Esophagus squamous epithelium (tissue), 5 donors: ENCODE measurements at regions not wholly inside any gene's neighbourhood (a gene's known extent, or its start where the extent isn't known, plus 50 kb on each side); places are given as distances from the start of the nearest gene placed in this dataset.
"Not testable (repeated sequence)": the region's sequence is repeated elsewhere in the genome, so short reads cannot be mapped to it uniquely, and the experiment has no call there.

Experiments used
- DNase-seq: peaks from one replicate; lab custom pipeline; 2025; lab: John Stamatoyannopoulos, UW
- H3K27ac ChIP-seq, 4 donors: fragments of 200-600 bp; sonication (generic); one replicate each; pipeline ENCODE4 v1.5.1; 2016 to 2019; ENCODE audit warnings: mild to moderate bottlenecking in 1 of 4
- H3K27me3 ChIP-seq, 4 donors: fragments of 200-600 bp; sonication (generic); 1 replicate in 3 of 4; 2 replicates in 1 of 4; pipeline versions ENCODE4 v1.5.1 to v1.6.0; 2017 to 2021; ENCODE audit warnings: antibody characterized with exemption in 1 of 4
- H3K36me3 ChIP-seq, 3 donors: fragments of 200-600 bp; sonication (generic); one replicate each; pipeline ENCODE4 v1.5.1; 2016 to 2019
- H3K4me1 ChIP-seq, 3 donors: fragments of 200-600 bp; sonication (generic); one replicate each; pipeline ENCODE4 v1.5.1; 2017 to 2019
- H3K4me3 ChIP-seq, 4 donors: fragments of 200-600 bp; sonication (generic); 1 replicate in 3 of 4; 2 replicates in 1 of 4; pipeline ENCODE4 v1.5.1; 2016 to 2019; ENCODE audit warnings: mild to moderate bottlenecking in 2 of 4, moderate library complexity in 1 of 4
- H3K9me3 ChIP-seq, 3 donors: fragments of 200-600 bp; sonication (generic); one replicate each; pipeline ENCODE4 v1.5.1; 2016 to 2019
- POLR2A ChIP-seq, 4 donors: fragments of 450-650 bp; IDR thresholded peaks; one replicate each; pipeline ENCODE4 v1.6.1; 2017; ENCODE audit warnings: antibody characterized with exemption in 4 of 4, mild to moderate bottlenecking in 4 of 4, moderate library complexity in 3 of 4
- WGBS, 2 donors: methylation state at CpG; one replicate each; pipeline ENCODE4 v1.1.5; 2018; 5-methylcytosine and 5-hydroxymethylcytosine counted together
- intact Hi-C: fragments of 100-400 bp; cut with DNase I; formaldehyde crosslinking; loops from one replicate; pipeline ENCODE4 v1.15.0; 2022
- TF ChIP-seq, protein P1 (sequence below), 6 experiments: fragments of 450-650 bp in 4 of 6; fragments of 200-600 bp in 2 of 6; sonication (generic) in 2 of 6; IDR thresholded peaks; one replicate each; pipeline ENCODE4 v1.5.1; 2016 to 2019; ENCODE audit warnings: antibody characterized with exemption in 6 of 6, mild to moderate bottlenecking in 4 of 6, moderate library complexity in 4 of 6
- donor health status: DM: yes; HTN: yes; CAD: no.

DNA sequence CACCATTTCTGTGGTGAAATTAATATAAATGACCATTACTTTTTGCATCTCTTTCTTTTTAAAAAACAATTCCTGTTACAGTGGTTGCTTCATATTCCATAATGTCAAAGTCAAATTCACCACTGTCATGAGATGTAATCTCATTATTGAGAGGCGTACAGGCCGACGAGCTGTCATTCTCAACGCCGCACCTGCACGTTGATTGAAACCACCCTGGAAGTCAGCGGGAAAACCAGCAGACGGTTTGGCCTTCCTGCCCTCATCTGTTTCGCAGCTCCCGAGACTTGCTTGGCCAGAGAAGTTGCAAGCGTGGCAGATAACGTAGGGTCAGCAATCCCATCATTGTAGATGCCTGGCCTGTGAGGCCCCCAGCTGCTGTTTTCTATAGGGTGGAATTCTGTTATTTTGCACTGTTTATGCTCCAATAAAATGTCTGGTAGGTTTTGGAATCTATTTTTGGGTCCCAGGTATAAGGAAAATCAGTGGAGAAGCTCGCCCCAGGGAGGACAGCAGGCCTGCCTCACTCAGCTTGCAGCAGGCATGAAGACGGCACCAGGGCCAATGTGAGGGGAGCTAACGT lies 153.4 kb downstream of the SOX1 start:
- no peaks in the 10 kb centered on the region for H3K4me1 ChIP-seq

DNA sequence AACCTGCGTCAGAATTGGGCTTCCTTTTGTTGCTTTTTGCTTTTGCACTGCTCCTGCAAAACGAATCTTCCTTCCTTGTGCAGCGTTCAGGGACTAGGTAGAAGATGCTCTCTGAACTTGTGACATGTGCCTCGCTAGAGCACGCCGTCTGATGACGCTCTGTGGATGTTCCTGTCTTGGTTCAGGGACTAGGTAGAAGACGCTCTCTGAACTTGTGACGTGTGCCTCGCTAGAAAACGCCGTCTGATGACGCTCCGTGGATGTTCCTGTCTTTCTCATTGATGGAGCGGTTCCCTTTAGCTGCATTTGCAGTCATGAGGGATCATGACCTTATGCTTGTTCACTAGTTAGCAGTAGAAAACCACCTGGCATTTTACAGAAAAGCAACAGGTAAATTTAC lies 154.0 kb downstream of the SOX1 start:
- Histone ChIP-seq H3K4me3 (no peak overlapping the region), H3K27me3 (peaks cover 0 to 12% (median 0%) of the 10 kb centered on the region in 4 donors), H3K9me3 (no peaks in the 10 kb centered on the region), H3K36me3 (no peaks in the 10 kb centered on the region), H3K4me1 (no peaks in the 10 kb centered on the region), H3K27ac (no peak overlapping the region)
- TF ChIP-seq POLR2A (IDR thresholded peaks at IDR 0.05) = no peak
- TF ChIP-seq, protein P1, sequence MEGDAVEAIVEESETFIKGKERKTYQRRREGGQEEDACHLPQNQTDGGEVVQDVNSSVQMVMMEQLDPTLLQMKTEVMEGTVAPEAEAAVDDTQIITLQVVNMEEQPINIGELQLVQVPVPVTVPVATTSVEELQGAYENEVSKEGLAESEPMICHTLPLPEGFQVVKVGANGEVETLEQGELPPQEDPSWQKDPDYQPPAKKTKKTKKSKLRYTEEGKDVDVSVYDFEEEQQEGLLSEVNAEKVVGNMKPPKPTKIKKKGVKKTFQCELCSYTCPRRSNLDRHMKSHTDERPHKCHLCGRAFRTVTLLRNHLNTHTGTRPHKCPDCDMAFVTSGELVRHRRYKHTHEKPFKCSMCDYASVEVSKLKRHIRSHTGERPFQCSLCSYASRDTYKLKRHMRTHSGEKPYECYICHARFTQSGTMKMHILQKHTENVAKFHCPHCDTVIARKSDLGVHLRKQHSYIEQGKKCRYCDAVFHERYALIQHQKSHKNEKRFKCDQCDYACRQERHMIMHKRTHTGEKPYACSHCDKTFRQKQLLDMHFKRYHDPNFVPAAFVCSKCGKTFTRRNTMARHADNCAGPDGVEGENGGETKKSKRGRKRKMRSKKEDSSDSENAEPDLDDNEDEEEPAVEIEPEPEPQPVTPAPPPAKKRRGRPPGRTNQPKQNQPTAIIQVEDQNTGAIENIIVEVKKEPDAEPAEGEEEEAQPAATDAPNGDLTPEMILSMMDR (IDR thresholded peaks at IDR 0.05) = no peak
- WGBS, 2 donors = 82 to 87% methylated on average over 10 to 14 of the region's 15 CpGs
- DNase-seq = no peak
- intact Hi-C loops = no loop called here

More for the DNA sequence above, 153.4 kb downstream of the SOX1 start:
- no peaks in the 10 kb centered on the region for H3K36me3 ChIP-seq
- no peak overlapping the region for H3K4me3 ChIP-seq
- peaks cover 0 to 18% (median 0%) of the 10 kb centered on the region in 4 donors for H3K27me3 ChIP-seq
- 65 to 81% methylated on average over 5 to 15 of the region's 15 CpGs for WGBS, 2 donors
- intact Hi-C loops = no loop called here
- no peaks in the 10 kb centered on the region for H3K9me3 ChIP-seq
- TF ChIP-seq, protein P1 (IDR thresholded peaks at IDR 0.05) = no peak
- no peak for TF ChIP-seq POLR2A (IDR thresholded peaks at IDR 0.05)
- no peak for DNase-seq
- no peak overlapping the region for H3K27ac ChIP-seq

DNA sequence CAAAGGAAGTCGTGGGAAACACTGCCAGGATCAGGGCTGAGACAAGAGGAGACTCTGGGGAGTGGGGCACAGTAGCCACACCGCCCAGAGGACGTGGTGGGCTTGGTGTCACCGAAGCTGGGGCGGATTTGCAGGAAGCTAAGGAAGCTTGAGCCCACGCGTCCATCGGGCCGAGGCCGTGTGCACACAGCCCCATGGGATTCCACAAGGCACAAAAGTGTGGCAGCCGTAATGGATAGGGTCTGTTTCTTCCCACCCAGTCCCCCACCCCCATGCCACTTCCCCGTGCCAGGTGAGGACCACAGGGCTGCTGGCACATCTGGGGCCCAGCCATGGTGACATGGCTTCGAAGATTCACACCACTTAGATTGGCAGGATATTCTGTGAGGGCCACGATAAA lies 153.2 kb upstream of the SPACA7 start:
- Histone ChIP-seq H3K9me3 (no peaks in the 10 kb centered on the region), H3K27me3 (peaks cover 0 to 8% (median 0%) of the 10 kb centered on the region in 4 donors), H3K27ac (no peak overlapping the region), H3K36me3 (no peaks in the 10 kb centered on the region), H3K4me1 (no peaks in the 10 kb centered on the region), H3K4me3 (no peak overlapping the region)
- WGBS, 2 donors = 82 to 83% methylated on average over 11 to 13 of the region's 14 CpGs
- TF ChIP-seq, protein P1 (IDR thresholded peaks at IDR 0.05) = no peak
- TF ChIP-seq POLR2A (IDR thresholded peaks at IDR 0.05) = no peak
- intact Hi-C loops = no loop called here
- DNase-seq = no peak

DNA sequence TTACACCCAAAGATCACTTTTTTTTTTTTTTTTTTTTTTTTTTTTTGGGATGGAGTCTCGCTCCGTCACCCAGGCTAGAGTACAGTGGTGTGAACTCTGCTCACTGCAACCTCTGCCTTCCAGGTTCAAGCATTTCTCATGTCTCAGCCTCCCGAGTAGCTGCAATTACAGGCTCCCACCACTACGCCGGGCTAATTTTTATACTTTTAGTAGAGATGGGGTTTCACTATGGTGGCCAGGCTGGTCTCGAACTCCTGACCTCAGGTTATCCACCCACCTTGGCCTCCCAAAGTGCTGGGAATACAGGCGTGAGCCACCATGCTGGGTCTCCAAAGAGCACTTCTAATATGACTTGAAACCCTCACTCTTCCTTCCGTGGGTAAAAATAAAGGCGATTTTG lies 152.2 kb upstream of the SPACA7 start:
- DNase-seq, H3K27me3 ChIP-seq, H3K4me3 ChIP-seq, H3K9me3 ChIP-seq, H3K36me3 ChIP-seq, H3K4me1 ChIP-seq, H3K27ac ChIP-seq, intact Hi-C loops: not testable (repeated sequence)
- WGBS, 2 donors = 74 to 76% methylated on average over 7 to 9 of the region's 9 CpGs

DNA sequence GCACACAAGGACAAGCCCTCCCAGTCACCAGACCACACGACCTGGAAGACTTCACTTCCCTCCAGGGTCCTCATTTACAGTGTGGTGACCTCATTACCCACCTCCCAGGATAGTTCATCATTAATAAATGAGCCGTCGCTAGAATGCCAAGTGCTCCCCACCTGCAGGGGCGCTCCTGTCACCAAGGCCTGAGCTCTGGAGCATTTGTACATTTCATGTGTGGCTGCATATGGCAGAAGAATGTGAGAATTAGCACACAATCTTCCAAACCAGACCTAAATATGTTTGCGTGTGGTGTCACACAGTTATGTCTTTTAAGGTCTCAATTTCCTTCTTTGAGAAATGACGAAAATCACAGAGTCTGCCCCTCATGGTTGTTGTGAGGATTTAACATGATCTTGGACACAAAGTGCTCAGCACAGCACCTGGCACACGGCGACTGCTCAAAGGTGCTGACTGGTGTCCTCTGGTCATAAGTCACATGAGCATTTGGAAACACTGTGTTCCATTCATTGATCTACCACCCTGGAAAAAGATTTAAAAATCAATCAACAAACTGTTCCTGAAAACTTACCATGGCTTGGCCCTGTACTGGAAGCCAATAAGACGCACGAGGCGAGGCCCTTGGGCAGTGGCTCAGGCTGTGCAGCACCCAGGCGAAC lies 150.6 kb upstream of the SPACA7 start:
- peaks cover 0 to 3% (median 0%) of the 10 kb centered on the region in 4 donors for H3K27me3 ChIP-seq
- no peaks in the 10 kb centered on the region for H3K4me1 ChIP-seq
- intact Hi-C loops = no loop called here
- WGBS, 2 donors = 68 to 78% methylated on average over 8 to 12 of the region's 12 CpGs
- no peak overlapping the region for H3K4me3 ChIP-seq
- H3K27ac ChIP-seq = no peak overlapping the region
- DNase-seq = no peak
- TF ChIP-seq, protein P1 (IDR thresholded peaks at IDR 0.05) = no peak
- TF ChIP-seq POLR2A (IDR thresholded peaks at IDR 0.05) = no peak
- H3K9me3 ChIP-seq = no peaks in the 10 kb centered on the region
- no peaks in the 10 kb centered on the region for H3K36me3 ChIP-seq
